Astrocyte of the spinal cord (primary cell): ENCODE measurements at regions not wholly inside any gene's neighbourhood (a gene's known extent, or its start where the extent isn't known, plus 50 kb on each side); places are given as distances from the start of the nearest gene placed in this dataset.
"Not testable (repeated sequence)": the region's sequence is repeated elsewhere in the genome, so short reads cannot be mapped to it uniquely, and the experiment has no call there.

Experiments
- DNase-seq: peaks from one replicate; pipeline ENCODE4 v3.0.0; 2011; ENCODE audit warnings: low read depth, low spot score
- H3K4me3 ChIP-seq: 2 replicates; pipeline ENCODE4 v1.5.1; 2011; ENCODE audit warnings: low read depth, mild to moderate bottlenecking, low read length, moderate library complexity
- CTCF ChIP-seq: IDR thresholded peaks from 2 replicates; pipeline ENCODE4 v1.5.1; 2012; ENCODE audit warnings: low read depth, mild to moderate bottlenecking, low read length, inconsistent platforms
- in situ Hi-C: cut with HindIII; loops from 2 replicates; pipeline ENCODE4 v1.10.0; 2017; ENCODE audit warnings: low sequenced_read_pairs

GRCh38 chr7:109552017-109552416 is 982.3 kb downstream of the DNAJB9 start:
- in situ Hi-C loops = no loop called here
- DNase-seq = no peak
- no peak overlapping the region for H3K4me3 ChIP-seq
- TF ChIP-seq CTCF = no peak

GRCh38 chr7:109577265-109577664 is 1007.6 kb downstream of the DNAJB9 start:
- TF ChIP-seq CTCF = no peak
- DNase-seq = no peak
- in situ Hi-C loops = no loop called here
- H3K4me3 ChIP-seq = no peak overlapping the region

GRCh38 chr7:109579901-109580300 is 1010.2 kb downstream of the DNAJB9 start:
- TF ChIP-seq CTCF = no peak
- no peak overlapping the region for H3K4me3 ChIP-seq
- in situ Hi-C loops = no loop called here
- DNase-seq = no peak

GRCh38 chr7:109582211-109582610 is 1012.5 kb downstream of the DNAJB9 start:
- no peak for TF ChIP-seq CTCF
- no peak for DNase-seq
- no peak overlapping the region for H3K4me3 ChIP-seq
- in situ Hi-C loops = no loop called here

- H3K4me3 ChIP-seq, in situ Hi-C loops, DNase-seq: not testable (repeated sequence)
Measured at GRCh38 chr7:109596948-109597347, 1027.3 kb downstream of the DNAJB9 start.

GRCh38 chr7:109611656-109612055 is 1042.0 kb downstream of the DNAJB9 start:
- no peak for DNase-seq
- in situ Hi-C loops = no loop called here
- no peak for TF ChIP-seq CTCF
- H3K4me3 ChIP-seq = no peak overlapping the region

GRCh38 chr7:109616551-109617069 is 1046.9 kb downstream of the DNAJB9 start:
- in situ Hi-C loops = no loop called here
- no peak for DNase-seq
- H3K4me3 ChIP-seq = no peak overlapping the region
- TF ChIP-seq CTCF = no peak
